SK-N-SH treated with all-trans-retinoic acid at 6 μM for 48 hours (cell line): ENCODE measurements at regions not wholly inside any gene's neighbourhood (a gene's known extent, or its start where the extent isn't known, plus 50 kb on each side); places are given as distances from the start of the nearest gene placed in this dataset.
A peak's percentile ranks its signal among the peaks of the same experiment; 100 is the strongest.

Source experiments
- ATAC-seq: fragments of 200-7000 bp; cut with Tn5 transposase; 3 replicates; pipeline ENCODE4 v1.9.1; 2020; ENCODE audit warnings: mild to moderate bottlenecking, moderate library complexity
- BACH2 ChIP-seq: fragments of 250-450 bp; sonication (Bioruptor Pico); IDR thresholded peaks from 2 replicates; pipeline ENCODE4 v1.9.0; 2021; ENCODE audit warnings: mild to moderate bottlenecking, borderline replicate concordance
- ESRRG ChIP-seq: fragments of 250-450 bp; sonication (Bioruptor Pico); IDR thresholded peaks from 2 replicates; pipeline ENCODE4 v1.6.1; 2021; ENCODE audit warnings: mild to moderate bottlenecking
- GLIS3 ChIP-seq: fragments of 250-450 bp; sonication (Bioruptor Pico); IDR thresholded peaks from 2 replicates; pipeline ENCODE4 v1.5.0; 2020; ENCODE audit warnings: mild to moderate bottlenecking, moderate library complexity
- OSR1 ChIP-seq: fragments of 250-450 bp; sonication (Bioruptor Pico); IDR thresholded peaks from 2 replicates; pipeline ENCODE4 v1.8.0; 2022; ENCODE audit warnings: moderate library complexity, mild to moderate bottlenecking, inconsistent platforms
- PPARA ChIP-seq: fragments of 250-450 bp; sonication (Bioruptor Pico); IDR thresholded peaks from 2 replicates; pipeline ENCODE4 v1.5.0; 2020; ENCODE audit warnings: mild to moderate bottlenecking, borderline replicate concordance
- RARB ChIP-seq: fragments of 250-450 bp; sonication (Bioruptor Pico); IDR thresholded peaks from 2 replicates; pipeline ENCODE4 v1.8.0; 2021; ENCODE audit warnings: mild to moderate bottlenecking, moderate library complexity
- SNAI2 ChIP-seq: fragments of 250-450 bp; sonication (Bioruptor Pico); IDR thresholded peaks from 2 replicates; pipeline ENCODE4 v1.5.0; 2020; ENCODE audit warnings: mild to moderate bottlenecking, moderate library complexity
- TCF4 ChIP-seq: fragments of 250-450 bp; sonication (Bioruptor Pico); IDR thresholded peaks from 2 replicates; pipeline ENCODE4 v1.8.0; 2021; ENCODE audit warnings: mild to moderate bottlenecking, moderate library complexity, borderline replicate concordance
- TOX ChIP-seq: fragments of 250-450 bp; sonication (Bioruptor Pico); IDR thresholded peaks from 2 replicates; pipeline ENCODE4 v1.8.0; 2021; ENCODE audit warnings: mild to moderate bottlenecking, moderate library complexity, borderline replicate concordance
- ZC3H10 ChIP-seq: fragments of 250-450 bp; sonication (Bioruptor Pico); IDR thresholded peaks from 2 replicates; pipeline ENCODE4 v1.5.1; 2021; ENCODE audit warnings: mild to moderate bottlenecking, moderate library complexity
- ZFP30 ChIP-seq: fragments of 450-650 bp; formaldehyde crosslinking; IDR thresholded peaks from 2 replicates; pipeline ENCODE4 v1.5.0; 2022; ENCODE audit warnings: mild to moderate bottlenecking, moderate library complexity
- ZNF565 ChIP-seq: fragments of 450-650 bp; formaldehyde crosslinking; conservative IDR thresholded peaks from 2 replicates; pipeline ENCODE4 v1.5.0; 2020; ENCODE audit warnings: low read depth, mild to moderate bottlenecking, moderate library complexity
- ZNF70 ChIP-seq: fragments of 450-650 bp; formaldehyde crosslinking; IDR thresholded peaks from 2 replicates; pipeline ENCODE4 v1.5.0; 2020; ENCODE audit warnings: mild to moderate bottlenecking, moderate library complexity
- ZNF8 ChIP-seq: fragments of 450-650 bp; formaldehyde crosslinking; IDR thresholded peaks from 2 replicates; pipeline ENCODE4 v1.5.0; 2020; ENCODE audit warnings: mild to moderate bottlenecking, moderate library complexity
- TF ChIP-seq, protein P1 (sequence below): fragments of 250-450 bp; sonication (Bioruptor Pico); IDR thresholded peaks from 2 replicates; pipeline ENCODE4 v1.5.1; 2021; ENCODE audit warnings: mild to moderate bottlenecking, moderate library complexity
- TF ChIP-seq, protein P2 (sequence below): fragments of 250-450 bp; sonication (Bioruptor Pico); IDR thresholded peaks from 2 replicates; pipeline ENCODE4 v1.5.1; 2020; ENCODE audit warnings: low read depth, mild to moderate bottlenecking, moderate library complexity
- TF ChIP-seq, protein P3 (sequence below): fragments of 250-450 bp; sonication (Bioruptor Pico); IDR thresholded peaks from 2 replicates; pipeline ENCODE4 v1.8.0; 2020; ENCODE audit warnings: mild to moderate bottlenecking, moderate library complexity, borderline replicate concordance
- TF ChIP-seq, protein P4 (sequence below): fragments of 250-450 bp; sonication (Bioruptor Pico); IDR thresholded peaks from 2 replicates; pipeline ENCODE4 v1.5.0; 2020; ENCODE audit warnings: mild to moderate bottlenecking, moderate library complexity

DNA sequence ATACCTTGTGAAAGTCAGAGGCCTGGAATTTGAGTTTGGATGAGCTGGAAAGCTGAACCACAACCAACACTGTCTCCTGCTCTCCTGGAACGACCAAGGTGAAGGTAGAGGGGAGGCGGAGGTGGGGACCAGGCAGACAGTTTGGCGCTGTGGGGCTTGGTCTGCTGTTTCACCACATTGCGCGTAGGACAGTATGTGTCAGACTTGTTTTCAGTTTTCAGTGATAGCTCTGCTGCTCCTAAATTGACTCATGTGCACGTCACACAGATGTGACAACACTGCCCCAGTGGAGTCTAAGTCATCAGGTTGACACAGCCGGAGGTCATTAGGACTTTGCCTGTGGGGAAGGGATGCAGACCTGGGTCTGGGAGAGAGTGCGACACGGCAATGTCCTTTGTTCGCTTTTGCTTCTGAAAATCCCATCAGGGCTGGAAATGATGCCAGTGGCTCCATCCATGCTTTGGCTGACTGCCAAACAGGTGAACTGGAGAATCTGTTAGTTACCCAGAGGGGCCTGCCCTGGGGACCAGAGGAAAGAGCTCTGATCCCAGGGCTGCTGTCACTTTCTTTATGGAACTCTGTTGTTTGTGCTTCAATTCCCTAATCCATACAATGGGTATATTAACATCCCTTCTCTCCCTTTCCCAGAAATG lies 255.5 kb downstream of the CDC5L start:
- no peak for TF ChIP-seq BACH2 (CRISPR knock-in tag)
- TF ChIP-seq, protein P1, sequence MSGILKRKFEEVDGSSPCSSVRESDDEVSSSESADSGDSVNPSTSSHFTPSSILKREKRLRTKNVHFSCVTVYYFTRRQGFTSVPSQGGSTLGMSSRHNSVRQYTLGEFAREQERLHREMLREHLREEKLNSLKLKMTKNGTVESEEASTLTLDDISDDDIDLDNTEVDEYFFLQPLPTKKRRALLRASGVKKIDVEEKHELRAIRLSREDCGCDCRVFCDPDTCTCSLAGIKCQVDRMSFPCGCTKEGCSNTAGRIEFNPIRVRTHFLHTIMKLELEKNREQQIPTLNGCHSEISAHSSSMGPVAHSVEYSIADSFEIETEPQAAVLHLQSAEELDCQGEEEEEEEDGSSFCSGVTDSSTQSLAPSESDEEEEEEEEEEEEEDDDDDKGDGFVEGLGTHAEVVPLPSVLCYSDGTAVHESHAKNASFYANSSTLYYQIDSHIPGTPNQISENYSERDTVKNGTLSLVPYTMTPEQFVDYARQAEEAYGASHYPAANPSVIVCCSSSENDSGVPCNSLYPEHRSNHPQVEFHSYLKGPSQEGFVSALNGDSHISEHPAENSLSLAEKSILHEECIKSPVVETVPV (CRISPR knock-in tag), result no peak
- TF ChIP-seq TOX (CRISPR knock-in tag), result no peak
- TF ChIP-seq ESRRG (CRISPR knock-in tag), result no peak
- TF ChIP-seq RARB, result no peak
- no peak for TF ChIP-seq ZFP30 (CRISPR knock-in tag)
- ATAC-seq, result no peak

DNA sequence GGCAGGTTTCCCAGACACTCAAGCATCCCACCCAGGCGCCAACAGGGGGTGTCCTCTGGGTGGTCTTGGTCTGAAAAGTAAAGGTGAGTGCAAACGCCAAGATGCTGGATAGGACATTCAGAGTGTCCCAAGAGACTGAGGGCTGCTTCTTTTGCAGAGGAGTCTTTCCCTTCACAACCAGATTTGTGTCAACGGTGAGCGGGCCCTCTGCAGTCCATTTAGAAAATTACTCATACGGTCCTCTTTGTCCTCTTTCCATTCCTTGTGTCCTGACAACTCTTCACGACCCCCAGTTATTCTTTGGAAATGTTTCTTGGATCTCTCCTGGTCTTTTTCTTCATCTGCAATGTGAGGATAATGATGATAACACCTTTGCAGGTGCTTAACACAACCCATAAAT lies 257.8 kb downstream of the CDC5L start:
- TF ChIP-seq, protein P2, sequence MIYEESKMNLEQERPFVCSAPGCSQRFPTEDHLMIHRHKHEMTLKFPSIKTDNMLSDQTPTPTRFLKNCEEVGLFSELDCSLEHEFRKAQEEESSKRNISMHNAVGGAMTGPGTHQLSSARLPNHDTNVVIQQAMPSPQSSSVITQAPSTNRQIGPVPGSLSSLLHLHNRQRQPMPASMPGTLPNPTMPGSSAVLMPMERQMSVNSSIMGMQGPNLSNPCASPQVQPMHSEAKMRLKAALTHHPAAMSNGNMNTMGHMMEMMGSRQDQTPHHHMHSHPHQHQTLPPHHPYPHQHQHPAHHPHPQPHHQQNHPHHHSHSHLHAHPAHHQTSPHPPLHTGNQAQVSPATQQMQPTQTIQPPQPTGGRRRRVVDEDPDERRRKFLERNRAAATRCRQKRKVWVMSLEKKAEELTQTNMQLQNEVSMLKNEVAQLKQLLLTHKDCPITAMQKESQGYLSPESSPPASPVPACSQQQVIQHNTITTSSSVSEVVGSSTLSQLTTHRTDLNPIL (CRISPR knock-in tag), result no peak
- TF ChIP-seq SNAI2 (CRISPR knock-in tag), result no peak
- no peak for TF ChIP-seq ZC3H10
- TF ChIP-seq, protein P3, sequence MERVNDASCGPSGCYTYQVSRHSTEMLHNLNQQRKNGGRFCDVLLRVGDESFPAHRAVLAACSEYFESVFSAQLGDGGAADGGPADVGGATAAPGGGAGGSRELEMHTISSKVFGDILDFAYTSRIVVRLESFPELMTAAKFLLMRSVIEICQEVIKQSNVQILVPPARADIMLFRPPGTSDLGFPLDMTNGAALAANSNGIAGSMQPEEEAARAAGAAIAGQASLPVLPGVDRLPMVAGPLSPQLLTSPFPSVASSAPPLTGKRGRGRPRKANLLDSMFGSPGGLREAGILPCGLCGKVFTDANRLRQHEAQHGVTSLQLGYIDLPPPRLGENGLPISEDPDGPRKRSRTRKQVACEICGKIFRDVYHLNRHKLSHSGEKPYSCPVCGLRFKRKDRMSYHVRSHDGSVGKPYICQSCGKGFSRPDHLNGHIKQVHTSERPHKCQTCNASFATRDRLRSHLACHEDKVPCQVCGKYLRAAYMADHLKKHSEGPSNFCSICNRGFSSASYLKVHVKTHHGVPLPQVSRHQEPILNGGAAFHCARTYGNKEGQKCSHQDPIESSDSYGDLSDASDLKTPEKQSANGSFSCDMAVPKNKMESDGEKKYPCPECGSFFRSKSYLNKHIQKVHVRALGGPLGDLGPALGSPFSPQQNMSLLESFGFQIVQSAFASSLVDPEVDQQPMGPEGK, result no peak
- no peak for TF ChIP-seq TOX (CRISPR knock-in tag)
- TF ChIP-seq, protein P4, sequence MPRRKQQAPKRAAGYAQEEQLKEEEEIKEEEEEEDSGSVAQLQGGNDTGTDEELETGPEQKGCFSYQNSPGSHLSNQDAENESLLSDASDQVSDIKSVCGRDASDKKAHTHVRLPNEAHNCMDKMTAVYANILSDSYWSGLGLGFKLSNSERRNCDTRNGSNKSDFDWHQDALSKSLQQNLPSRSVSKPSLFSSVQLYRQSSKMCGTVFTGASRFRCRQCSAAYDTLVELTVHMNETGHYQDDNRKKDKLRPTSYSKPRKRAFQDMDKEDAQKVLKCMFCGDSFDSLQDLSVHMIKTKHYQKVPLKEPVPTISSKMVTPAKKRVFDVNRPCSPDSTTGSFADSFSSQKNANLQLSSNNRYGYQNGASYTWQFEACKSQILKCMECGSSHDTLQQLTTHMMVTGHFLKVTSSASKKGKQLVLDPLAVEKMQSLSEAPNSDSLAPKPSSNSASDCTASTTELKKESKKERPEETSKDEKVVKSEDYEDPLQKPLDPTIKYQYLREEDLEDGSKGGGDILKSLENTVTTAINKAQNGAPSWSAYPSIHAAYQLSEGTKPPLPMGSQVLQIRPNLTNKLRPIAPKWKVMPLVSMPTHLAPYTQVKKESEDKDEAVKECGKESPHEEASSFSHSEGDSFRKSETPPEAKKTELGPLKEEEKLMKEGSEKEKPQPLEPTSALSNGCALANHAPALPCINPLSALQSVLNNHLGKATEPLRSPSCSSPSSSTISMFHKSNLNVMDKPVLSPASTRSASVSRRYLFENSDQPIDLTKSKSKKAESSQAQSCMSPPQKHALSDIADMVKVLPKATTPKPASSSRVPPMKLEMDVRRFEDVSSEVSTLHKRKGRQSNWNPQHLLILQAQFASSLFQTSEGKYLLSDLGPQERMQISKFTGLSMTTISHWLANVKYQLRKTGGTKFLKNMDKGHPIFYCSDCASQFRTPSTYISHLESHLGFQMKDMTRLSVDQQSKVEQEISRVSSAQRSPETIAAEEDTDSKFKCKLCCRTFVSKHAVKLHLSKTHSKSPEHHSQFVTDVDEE (CRISPR knock-in tag), result no peak
- TF ChIP-seq GLIS3 (CRISPR knock-in tag), result no peak
- TF ChIP-seq RARB, result no peak
- no peak for TF ChIP-seq ZFP30 (CRISPR knock-in tag)
- peak; percentile 33; the same call in 2 of the 3 replicates for ATAC-seq

DNA sequence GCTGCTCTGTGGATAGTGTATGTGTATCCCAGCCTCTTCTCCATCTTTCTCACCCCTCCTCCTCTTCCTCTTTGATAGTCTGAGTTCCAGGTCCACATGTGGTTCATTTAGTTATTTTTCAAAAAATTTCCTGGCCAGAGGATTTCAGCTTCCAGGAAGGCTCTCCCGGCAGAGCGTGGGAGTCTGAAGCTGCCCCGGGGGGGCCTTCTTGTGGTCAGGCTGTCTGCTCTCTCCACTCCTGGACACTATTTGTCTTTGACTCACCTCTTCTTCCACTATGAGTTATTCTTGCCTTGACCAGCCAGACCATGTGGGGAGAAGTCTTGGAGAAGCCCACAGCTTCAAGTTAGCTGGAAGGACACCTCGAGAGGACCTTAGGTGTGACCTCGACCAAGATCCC lies 258.8 kb downstream of the CDC5L start:
- no peak for ATAC-seq
- TF ChIP-seq RARB, result no peak
- TF ChIP-seq ZC3H10, result no peak
- no peak for TF ChIP-seq OSR1
- TF ChIP-seq ZFP30 (CRISPR knock-in tag), result no peak

DNA sequence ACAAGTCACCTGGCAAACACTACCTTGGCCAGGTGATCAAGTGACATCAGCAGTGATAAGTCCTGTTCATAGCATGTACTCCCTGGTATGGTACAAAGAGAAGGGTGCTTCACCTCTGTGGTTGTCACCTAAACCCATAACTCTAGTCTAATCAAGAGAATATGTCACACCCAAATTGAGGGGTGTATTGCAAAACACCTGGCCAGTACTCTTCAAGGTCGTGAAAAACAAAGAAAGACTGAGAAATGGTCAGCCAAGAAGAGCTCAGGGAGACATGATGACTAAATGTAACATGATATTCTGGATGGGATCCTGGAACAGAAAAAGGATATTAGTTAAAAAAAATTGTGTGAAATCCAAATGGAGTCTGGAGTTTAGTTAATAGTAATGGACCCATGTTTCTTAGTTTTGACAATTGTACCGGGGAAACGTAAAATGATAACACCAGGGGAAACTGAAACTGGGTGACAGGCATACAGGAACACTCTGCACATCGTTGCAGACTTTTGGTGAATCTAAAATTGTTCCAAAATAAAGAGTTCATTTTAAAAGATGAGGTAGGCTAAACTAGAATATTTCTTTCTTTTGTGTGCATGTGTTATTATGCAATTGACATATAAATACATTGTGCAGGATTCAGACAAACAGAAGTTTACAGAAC lies 262.0 kb downstream of the CDC5L start:
- ATAC-seq, result peak; percentile 51
- TF ChIP-seq ZFP30 (CRISPR knock-in tag) (no peak), ZC3H10 (no peak), OSR1 (no peak), PPARA (CRISPR knock-in tag) (no peak), ZNF565 (CRISPR knock-in tag) (no peak), BACH2 (CRISPR knock-in tag) (no peak), SNAI2 (CRISPR knock-in tag) (no peak), TOX (CRISPR knock-in tag) (no peak), ZNF70 (CRISPR knock-in tag) (no peak), GLIS3 (CRISPR knock-in tag) (no peak), ZNF8 (no peak), TCF4 (CRISPR knock-in tag) (no peak)
- TF ChIP-seq, protein P2 (CRISPR knock-in tag), result no peak
- TF ChIP-seq, protein P3, result no peak
- TF ChIP-seq, protein P4 (CRISPR knock-in tag), result no peak
